Cardiac septum (tissue), 1 donor: ENCODE measurements at regions not wholly inside any gene's neighbourhood (a gene's known extent, or its start where the extent isn't known, plus 50 kb on each side); places are given as distances from the start of the nearest gene placed in this dataset.

Experiments
- DNase-seq: peaks from one replicate; pipeline ENCODE4 v3.0.0-alpha.2; 2020; ENCODE audit warnings: low spot score
- intact Hi-C: fragments of 100-400 bp; cut with DNase I; formaldehyde crosslinking; loops from one replicate; pipeline ENCODE4 v1.14.0; 2022
- donor health status: DM: no; HTN: no; CAD: no.

DNA sequence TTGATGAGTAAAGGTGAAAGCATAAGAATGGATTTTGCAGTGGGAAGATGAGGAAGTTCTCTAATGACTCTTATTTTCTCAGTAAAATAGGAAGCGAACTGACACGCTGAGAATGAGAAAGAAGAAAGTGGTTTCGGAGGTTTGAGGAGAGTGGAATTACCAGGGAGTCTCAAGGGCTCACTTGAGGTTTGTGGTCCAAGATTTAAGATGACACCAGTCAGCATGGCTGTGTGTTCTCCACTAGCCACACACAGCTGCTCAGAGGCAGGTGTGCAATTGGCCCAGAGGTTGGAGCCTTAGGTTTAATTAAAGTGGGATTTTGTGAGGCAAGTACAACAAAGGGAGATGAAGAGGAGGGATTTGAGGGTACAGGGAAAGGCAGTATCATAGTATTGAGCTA lies 99.6 kb upstream of the NBEA start:
- no peak for DNase-seq
- intact Hi-C loops = no loop called here

DNA sequence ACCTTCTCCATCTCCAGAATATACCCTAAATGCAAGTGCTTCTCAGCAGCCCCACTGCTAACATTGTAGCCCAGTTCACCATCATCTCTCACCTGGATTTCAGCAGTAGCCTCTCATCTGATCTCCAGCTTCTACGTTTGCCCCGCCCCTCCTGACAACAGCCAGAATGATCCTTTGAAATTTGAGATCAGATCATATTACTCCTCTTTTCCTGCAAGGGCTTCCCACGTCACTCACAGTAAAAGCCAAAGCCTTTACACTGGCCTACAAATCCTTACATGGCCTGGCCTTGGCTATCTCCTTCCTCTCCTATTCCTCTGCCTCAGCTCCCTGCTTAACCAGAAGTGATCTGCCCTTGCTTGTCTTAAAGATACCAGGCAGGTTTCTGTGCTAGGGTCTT lies 94.3 kb upstream of the NBEA start:
- intact Hi-C loops = no loop called here
- no peak for DNase-seq

DNA sequence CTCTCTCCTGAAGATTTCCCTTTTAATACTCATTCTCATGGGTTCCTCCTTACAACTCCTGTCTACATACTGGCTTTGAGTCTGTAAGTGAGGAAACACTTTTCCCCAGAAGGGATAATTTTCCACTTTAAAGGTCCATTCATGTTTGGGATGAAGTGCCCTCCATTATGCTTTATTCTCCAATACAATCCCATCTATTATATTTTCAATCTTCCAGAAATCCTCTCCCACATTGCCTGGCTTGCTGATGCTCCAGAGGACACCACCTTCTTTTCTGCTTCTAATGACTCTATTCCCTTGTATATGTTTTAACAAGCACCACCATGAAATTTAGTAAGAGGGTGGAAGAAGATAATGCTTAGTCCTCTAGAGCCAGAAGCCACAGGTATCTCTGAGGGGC lies 92.7 kb upstream of the NBEA start:
- intact Hi-C loops = no loop called here
- DNase-seq = no peak

DNA sequence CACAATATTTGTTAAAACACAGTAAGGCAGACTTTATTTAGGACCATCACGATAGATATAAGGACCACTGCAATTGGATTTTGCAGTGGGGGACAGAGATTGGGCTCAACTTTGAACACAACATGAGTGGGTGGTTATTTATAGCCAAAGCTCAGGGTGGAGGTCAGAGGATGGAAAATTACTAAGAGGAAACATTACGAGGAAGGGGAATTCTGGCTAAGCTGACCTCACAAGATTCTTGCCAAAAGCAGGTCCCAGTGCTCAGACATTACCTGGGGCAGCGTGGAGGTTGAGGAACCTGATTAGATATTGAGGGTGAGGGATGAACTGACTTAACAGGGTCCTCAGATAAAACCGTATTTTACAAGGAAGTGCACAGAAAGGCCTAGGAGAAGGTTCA lies 88.9 kb upstream of the NBEA start:
- no peak for DNase-seq
- intact Hi-C loops = no loop called here

DNA sequence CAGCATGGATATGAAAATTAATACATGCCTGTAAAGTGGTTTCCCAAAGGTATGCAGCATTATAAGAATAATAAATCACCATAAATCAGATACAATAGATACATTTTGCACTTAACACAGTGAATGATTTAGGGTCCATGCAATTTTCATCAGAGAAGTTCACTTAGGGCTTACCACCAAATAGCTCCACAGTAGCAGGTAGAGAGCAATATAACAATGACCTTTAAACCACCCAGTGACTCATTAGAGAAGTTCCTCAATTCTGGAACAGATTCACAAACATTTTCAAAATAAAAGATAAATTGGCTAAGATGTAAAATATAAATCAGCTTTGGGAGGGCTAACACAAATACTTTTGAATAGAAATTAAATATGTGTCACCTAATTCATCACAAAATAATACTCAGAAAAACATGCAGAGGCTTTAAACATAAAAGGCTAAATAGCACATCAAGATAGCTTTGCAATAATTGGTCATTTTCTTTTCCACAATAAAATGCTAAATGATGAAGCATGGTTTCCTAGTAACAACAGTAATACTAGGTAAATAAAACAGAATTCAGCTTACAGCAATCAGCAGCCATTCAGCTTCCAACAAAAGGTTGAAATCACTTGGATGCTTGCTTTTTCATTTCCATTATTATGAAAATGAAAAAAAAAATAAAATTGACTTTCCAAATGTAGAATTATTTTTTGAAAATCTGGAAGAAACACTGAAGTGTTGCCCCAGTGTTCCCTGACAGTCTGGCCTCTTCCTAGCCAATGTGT lies 84.3 kb upstream of the NBEA start:
- intact Hi-C loops = no loop called here

DNA sequence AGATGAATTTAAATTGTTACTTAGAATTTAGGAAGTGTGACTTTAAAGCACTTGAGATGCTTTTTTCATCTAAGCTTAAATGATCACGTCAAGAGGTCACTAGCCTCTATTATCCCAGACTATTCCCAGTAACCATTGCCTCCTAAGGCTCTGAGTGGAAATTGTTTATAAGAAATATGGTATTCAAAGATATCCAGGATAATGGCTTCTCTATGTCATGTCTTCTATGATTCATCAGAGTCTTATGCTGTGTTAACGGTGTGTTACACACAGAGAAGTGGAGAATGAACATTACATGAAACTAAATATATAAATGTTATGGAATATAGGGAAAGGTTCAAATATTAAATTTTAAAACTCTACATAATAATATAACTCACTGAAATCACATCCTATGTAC lies 79.8 kb upstream of the NBEA start:
- no peak for DNase-seq
- intact Hi-C loops = no loop called here

More for the DNA sequence above, 84.3 kb upstream of the NBEA start:
- DNase-seq = no peak

DNA sequence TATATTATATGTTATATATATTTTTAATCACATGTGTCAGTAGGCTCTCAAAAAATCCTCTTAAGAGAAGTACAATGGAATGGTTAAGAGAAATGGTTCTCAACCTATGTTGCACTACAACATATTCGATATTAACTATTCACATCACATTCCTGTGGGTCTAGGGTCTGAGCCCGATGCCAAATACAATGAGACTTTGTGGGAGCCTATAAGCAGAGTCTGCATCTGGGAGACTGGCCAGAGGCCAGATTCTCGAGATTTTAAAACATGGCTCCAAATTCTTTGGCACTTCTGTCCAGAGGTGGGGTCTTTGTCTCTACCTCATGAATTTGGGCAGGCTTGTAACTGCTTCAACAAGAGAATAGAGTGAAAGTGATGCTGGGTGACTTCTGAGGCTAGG lies 79.4 kb upstream of the NBEA start:
- intact Hi-C loops = no loop called here
- DNase-seq = no peak

DNA sequence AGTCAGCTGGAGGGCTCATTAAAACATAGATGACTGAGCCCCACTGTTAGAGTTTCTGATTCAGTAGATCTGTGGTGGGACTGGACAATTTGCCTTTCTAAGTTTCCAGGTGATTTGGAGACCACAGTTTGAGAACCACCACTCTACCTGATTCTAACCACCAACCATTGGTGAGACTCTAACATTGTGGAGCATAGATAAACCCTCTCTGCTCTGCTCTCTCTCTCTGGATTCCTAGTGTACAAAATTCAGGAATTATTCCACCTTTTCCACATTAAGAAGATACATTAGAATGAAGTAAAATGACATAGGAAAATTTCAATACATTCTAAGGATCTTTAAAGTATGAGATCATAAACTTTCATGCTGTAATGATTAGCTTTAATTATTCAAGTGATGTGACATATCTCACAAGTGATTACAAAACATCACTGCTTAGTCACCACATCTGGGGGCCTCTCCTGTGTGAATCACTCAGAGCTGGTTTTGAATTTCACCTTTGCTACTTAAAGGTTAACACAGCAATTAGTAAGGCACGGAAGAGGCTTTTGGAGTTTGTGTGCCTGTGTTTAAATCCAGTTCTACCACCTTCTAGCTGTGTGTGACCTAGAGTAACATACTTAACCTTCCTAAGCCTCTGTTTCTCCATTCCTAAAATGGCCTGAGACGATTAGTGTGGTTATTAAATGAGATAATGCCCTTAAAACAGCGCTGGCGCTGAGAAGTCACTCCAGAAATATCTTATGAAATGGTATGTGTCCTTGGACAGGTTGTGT lies 78.5 kb upstream of the NBEA start:
- intact Hi-C loops = no loop called here
- DNase-seq = no peak

DNA sequence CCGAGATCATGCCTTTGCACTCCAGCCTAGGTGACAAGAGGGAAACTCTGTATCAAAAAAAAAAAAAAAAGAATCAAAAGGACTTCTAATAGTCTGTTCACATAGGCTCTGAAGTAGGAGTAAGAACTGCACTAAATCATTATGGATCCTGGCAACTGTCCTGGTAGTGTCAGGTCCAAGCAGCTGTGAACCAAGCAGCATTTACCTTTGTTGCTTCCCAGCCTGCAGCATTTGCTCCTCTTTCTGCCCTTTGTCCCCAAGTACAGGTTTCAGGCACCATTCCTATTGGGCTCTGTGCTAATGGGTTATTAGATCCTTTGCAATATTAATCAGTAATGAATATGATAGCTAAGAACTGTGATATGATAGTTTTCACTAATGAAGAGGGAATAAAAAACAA lies 77.4 kb upstream of the NBEA start:
- no peak for DNase-seq
- intact Hi-C loops = no loop called here

DNA sequence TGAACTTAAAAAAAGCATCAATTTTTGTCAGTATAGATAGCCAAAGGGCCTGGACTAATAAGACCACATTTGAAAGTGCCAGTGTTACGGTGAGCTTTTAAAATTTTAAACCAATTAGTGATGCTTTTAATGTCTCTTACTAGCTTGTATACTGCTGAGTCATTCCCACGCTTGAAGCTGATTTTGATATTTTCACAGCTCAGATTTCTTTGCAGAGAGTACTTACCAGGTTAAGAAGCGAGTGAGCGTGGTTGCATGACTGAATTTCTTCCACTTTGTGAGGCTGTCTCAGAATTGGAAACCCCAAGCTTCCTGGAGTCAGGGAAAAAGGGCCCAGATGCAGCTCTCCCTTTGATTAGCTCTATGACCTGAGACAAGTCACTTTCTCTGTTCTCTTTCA lies 74.5 kb upstream of the NBEA start:
- DNase-seq = no peak
- intact Hi-C loops = no loop called here

DNA sequence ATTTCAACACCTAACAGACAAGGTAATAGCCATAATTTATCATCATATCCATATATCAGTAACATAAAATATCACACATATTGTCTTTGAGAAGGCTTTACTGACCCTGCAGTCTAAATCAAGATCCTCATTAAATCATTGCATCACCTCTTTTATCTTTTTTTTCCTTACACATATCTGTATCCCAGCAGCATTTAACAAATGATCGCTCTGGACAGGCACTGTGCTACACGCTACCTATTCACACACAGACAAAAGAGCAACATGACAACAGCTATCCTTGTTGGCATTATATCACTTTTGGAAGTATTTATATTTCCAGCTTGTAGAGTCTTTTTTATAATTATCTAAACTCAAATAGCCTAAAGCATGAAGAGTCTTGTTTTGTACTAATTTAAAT lies 73.3 kb upstream of the NBEA start:
- intact Hi-C loops = no loop called here
- no peak for DNase-seq

DNA sequence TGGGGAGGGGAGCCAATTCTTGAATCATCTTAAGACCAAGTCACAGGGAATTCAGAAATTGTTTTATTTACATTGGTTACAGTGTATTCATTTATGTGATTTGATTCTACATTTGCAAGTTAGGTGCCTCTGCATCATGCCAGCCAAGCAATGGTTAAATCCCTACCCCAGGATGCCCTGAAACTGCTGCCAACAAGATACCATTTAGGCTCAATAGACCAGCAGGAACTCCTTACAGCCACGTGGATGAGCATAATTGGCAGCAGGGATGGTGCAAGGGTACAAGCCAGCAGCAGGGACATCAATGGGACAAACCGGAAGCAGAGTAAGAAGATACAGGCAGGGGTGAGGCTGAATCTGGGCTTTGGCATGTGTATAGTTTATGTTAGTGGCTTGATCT lies 72.4 kb upstream of the NBEA start:
- intact Hi-C loops = no loop called here
- DNase-seq = no peak

DNA sequence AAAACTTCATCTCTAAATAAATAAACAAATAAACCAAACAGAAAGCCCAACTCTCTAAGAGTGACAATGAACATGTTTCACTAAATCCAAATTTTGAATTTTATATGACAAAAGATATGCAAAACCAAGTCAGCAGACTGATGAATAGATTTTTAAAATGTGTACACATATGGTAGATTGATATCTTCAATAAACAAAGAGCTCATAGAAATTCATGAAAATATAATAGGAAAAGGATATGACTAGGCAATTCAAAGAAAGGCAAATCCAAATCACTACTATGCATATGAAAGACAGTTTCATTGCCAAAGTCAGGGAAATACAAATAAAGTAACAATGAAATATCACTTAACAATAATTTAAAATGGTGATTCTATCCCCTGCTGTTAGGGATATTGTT lies 63.7 kb upstream of the NBEA start:
- no peak for DNase-seq
- intact Hi-C loops = no loop called here

DNA sequence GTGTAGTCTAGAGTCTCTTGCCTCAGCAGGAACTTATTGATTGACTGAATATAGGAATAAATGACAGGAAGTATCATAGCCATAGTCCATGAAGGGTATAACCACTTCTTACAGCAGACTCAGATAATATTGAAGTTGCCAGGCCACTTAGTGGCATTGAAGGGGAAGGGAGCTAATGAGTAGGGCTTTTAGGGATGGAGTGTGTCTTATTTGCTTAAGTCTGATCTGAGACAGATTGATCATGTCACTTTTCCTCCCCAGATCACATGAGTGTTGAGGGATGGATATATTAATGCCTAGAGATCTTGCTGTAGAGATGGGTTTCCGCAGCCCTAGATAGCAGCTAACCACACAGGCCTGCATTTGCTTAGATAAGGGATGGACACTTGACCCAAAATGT lies 62.2 kb upstream of the NBEA start:
- intact Hi-C loops = no loop called here
- no peak for DNase-seq

DNA sequence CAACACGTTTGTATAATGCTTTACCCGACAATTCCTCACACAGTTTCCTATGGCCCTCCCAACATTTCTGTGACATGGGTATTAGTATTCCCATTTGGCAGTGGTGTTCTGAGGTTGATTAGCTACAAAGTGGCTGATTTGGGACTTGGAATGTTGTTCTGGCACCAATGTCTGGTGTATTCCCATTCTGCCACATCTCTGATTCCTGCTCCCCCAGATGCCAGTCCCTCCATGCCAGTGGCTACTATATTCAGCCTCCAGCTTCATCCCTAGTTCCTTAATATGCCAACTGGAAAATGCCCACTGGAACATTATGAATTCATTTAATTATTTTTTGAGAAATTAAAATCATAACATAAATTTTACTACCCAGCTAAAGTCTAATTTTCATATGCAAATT lies 60.6 kb upstream of the NBEA start:
- intact Hi-C loops = no loop called here
- no peak for DNase-seq

DNA sequence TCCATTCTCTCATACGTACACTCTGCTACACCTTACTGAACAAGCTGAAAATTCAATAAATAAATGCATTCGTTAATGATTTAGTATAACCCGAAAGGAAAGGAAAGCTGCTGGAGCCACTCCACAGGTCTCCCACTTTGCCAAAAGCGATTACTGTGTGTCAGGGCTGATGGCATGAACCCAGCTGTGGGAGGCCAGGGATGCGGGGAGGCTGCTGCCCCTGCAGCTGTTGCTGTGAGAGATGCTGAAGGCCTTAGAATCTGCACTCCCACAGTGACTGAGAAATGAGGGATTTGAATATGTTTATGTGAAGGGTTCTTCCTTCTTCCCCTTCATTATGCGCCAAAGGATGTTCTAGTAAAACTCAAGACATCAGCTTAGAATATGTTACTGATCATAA lies 58.7 kb upstream of the NBEA start:
- DNase-seq = no peak
- intact Hi-C loops = no loop called here

DNA sequence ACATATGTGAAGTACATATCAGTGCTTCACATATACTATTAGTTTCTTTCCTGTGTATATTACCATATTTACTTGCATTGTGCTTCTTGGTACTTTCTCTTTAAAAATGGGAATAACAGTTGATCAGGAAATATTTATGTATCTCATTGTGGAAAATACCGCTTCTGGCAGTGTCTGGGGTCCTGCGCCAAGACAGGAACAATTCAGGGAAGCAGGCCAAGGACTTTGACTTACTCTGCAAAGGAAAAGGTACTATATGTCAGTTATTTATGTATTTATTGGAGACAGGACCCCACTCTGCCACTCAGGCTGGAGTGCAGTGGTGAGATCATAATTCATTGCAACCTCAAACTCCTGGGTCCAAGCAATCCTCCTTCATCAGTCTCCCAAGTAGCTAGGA lies 57.7 kb upstream of the NBEA start:
- DNase-seq = no peak
- intact Hi-C loops = no loop called here

DNA sequence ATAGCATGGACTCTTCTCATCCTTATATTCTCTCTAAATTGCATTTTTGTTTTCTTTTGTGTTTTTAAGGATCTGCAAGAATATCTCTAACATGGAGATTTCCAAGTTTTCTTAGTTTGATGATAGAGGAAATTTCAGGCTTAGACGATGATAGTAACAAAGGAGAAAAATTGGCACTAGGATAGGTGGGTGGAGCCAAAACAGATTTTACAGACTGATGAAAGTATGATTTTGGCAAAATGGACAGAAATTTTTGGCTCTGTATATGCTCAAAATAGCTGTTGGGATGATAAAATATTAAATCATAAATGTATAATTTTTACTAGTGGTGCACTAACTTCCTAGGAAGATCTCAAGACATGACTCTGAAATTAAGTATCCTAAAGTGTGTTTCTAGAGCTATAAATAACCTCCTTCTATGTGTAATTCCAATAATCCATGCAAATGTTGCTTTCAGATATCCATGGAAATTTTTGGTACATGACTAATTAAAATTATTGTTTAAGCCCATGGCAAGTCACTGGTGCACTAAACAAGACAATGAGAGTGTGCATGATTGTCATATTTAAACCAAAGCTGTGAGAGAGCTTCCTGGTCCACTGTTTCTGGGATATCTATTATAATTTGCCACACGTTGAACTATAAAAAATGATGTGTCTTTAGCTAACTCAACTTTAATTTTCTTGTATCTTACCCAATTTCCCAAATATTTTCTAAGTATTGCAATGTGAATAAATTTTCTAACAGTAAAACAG lies 55.8 kb upstream of the NBEA start:
- intact Hi-C loops = no loop called here
- DNase-seq = no peak

DNA sequence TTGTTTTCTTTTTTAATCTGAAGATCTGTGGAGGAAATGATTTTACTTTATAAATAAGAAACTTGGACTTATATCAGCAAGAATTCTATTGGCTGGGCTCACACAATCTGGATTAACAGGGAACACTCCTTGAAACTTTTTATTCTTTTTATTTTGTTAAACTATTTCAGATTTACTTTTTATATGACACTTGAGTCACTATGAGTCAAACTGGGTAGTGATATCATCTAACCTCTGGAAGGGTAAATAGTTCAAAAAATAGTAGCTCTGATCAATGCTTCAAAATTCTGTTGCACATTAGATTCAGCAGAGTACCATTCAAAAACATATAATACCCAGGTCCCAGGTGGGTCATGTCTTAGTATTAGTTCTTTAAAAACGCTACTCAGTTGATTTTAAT lies 55.1 kb upstream of the NBEA start:
- intact Hi-C loops = no loop called here
- DNase-seq = no peak
